SK-N-MC (cell line): ENCODE measurements at regions not wholly inside any gene's neighbourhood (a gene's known extent, or its start where the extent isn't known, plus 50 kb on each side); places are given as distances from the start of the nearest gene placed in this dataset.

Experiments used
- EZH2 ChIP-seq: fragments of 200-600 bp; sonication (generic); IDR thresholded peaks from one replicate; pipeline ENCODE4 v1.6.1; 2017; ENCODE audit warnings: antibody characterized with exemption
- POLR2AphosphoS5 ChIP-seq: IDR thresholded peaks from 2 replicates; pipeline ENCODE4 v1.6.1; 2012; ENCODE audit warnings: mild to moderate bottlenecking, low read depth, low read length, borderline replicate concordance

DNA sequence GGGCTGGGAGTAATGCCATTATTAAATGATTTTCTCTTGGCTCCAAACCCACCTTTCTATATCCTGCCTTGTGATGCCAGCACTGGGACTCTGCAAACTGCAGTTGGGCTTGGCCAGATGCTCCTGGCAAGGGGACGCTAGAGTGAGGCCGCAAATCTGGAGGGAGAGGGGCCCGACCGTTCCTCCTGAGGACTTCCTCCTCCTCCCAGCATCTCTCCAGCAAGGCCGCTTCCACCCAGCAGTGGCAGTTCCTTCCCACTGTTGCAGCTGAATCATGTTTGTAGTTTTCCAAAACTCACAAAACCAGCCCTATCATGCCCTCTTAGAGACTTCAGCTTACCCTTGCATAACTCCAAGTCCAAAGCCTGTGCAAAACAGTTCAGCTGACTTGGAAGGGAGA, 244.4 kb downstream of the FOXA2 start:
- TF ChIP-seq POLR2AphosphoS5 (no peak), EZH2 (no peak)
